Neural progenitor cell (in vitro differentiated cells): ENCODE measurements at regions not wholly inside any gene's neighbourhood (a gene's known extent, or its start where the extent isn't known, plus 50 kb on each side); places are given as distances from the start of the nearest gene placed in this dataset.
A peak's percentile ranks its signal among the peaks of the same experiment; 100 is the strongest.

Source experiments
- DNase-seq: peaks from one replicate; pipeline ENCODE4 v3.0.0-alpha.2; 2016; ENCODE audit warnings: low spot score
- H2AFZ ChIP-seq: fragments of 200-600 bp; sonication (generic); replicated peaks from 2 replicates; pipeline ENCODE4 v1.6.1; 2016; ENCODE audit warnings: antibody characterized with exemption
- H3F3A ChIP-seq: fragments of 200-600 bp; sonication (generic); 2 replicates; pipeline ENCODE4 v1.6.1; 2016; ENCODE audit warnings: antibody characterized with exemption, low read depth
- H3K27ac ChIP-seq: fragments of 200-600 bp; sonication (generic); 2 replicates; pipeline ENCODE4 v1.5.1; 2016; ENCODE audit warnings: mild to moderate bottlenecking
- H3K27me3 ChIP-seq: fragments of 200-600 bp; sonication (generic); 2 replicates; pipeline ENCODE4 v1.6.1; 2016; ENCODE audit warnings: mild to moderate bottlenecking, moderate library complexity
- H3K36me3 ChIP-seq: fragments of 200-600 bp; sonication (generic); 2 replicates; pipeline ENCODE4 v1.5.1; 2016
- H3K4me1 ChIP-seq: fragments of 200-600 bp; sonication (generic); 2 replicates; pipeline ENCODE4 v1.6.1; 2016; ENCODE audit warnings: mixed run types
- H3K4me2 ChIP-seq: fragments of 200-600 bp; sonication (generic); 2 replicates; pipeline ENCODE4 v1.6.1; 2016
- H3K4me3 ChIP-seq: fragments of 200-600 bp; sonication (generic); 2 replicates; pipeline ENCODE4 v1.5.1; 2016
- H3K79me2 ChIP-seq: fragments of 200-600 bp; sonication (generic); 2 replicates; pipeline ENCODE4 v1.6.1; 2016; ENCODE audit warnings: low read depth
- H3K9ac ChIP-seq: fragments of 200-600 bp; sonication (generic); 2 replicates; pipeline ENCODE4 v1.6.1; 2016
- H3K9me3 ChIP-seq: fragments of 200-600 bp; sonication (generic); 2 replicates; pipeline ENCODE4 v1.5.1; 2016; ENCODE audit warnings: low read depth
- H4K20me1 ChIP-seq: fragments of 200-600 bp; sonication (generic); 2 replicates; pipeline ENCODE4 v1.6.1; 2016; ENCODE audit warnings: low read depth
- H3K27ac Mint-ChIP-seq: 3 replicates; pipeline ENCODE4 v1.8.0; 2021; ENCODE audit warnings: mixed read lengths
- H3K27me3 Mint-ChIP-seq: 2 replicates; pipeline ENCODE4 v1.8.0; 2022; ENCODE audit warnings: low read depth, mild to moderate bottlenecking, inconsistent platforms, moderate library complexity, mixed read lengths; ENCODE audit not compliant: insufficient read depth
- H3K36me3 Mint-ChIP-seq: 3 replicates; pipeline ENCODE4 v1.8.0; 2021; ENCODE audit warnings: mixed read lengths
- H3K4me1 Mint-ChIP-seq: 3 replicates; pipeline ENCODE4 v1.8.0; 2021; ENCODE audit warnings: mixed read lengths
- H3K4me3 Mint-ChIP-seq: 3 replicates; pipeline ENCODE4 v1.8.0; 2021; ENCODE audit warnings: mild to moderate bottlenecking, moderate library complexity, mixed read lengths
- H3K9me3 Mint-ChIP-seq: 3 replicates; pipeline ENCODE4 v1.8.0; 2020; ENCODE audit warnings: mixed read lengths
- EZH2 ChIP-seq: fragments of 200-600 bp; sonication (generic); IDR thresholded peaks from 2 replicates; pipeline ENCODE4 v1.6.1; 2017; ENCODE audit warnings: antibody characterized with exemption, mild to moderate bottlenecking, moderate library complexity
- EZH2phosphoT487 ChIP-seq: fragments of 200-600 bp; sonication (generic); IDR thresholded peaks from 2 replicates; pipeline ENCODE4 v1.6.1; 2017; ENCODE audit warnings: antibody characterized with exemption
- TF ChIP-seq, protein P1 (sequence below): fragments of 200-600 bp; sonication (generic); IDR thresholded peaks from 2 replicates; pipeline ENCODE4 v1.5.1; 2017; ENCODE audit warnings: antibody characterized with exemption, mild to moderate bottlenecking

DNA sequence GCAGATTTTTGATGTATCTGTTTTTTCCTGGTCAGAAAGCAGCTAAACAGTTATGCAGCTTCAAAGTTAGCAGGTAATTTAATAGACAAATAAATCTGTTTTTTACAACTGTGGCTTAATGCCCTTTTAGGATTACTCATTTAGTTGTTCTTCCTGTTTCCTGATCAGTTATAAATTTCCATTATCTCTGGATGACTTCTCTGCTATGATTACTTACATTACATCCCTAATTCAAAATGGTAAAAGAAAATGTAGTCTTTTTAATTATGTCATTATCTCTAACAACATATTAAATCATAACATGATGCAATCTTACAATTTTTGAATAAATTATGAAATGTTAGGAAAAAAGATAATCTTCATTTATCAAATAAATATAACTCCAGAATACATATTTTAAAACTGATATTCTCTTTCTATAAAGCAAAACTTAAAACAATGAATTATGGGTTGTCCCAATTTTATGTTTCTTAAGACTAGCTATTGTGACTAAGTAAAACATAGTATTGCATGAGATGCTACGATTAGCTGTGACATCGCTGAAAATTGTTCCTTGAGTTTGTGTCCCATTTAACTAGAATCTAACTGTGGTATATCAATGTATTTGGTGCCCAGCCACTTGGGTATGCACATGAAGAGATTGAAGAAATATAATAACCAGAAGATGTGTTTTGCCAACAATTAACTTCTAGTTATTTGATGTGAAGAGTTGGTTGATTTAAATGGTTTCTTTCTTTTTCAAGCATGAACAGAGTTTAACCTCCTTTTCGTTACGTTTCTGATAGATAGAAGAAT, 605.3 kb upstream of the SPRY2 start:
- H3K36me3 Mint-ChIP-seq = no peaks in the 10 kb centered on the region
- no peaks in the 10 kb centered on the region for H3K27me3 ChIP-seq
- no peaks in the 10 kb centered on the region for H3K36me3 ChIP-seq
- H3K4me3 ChIP-seq = no peak overlapping the region
- H3K4me2 ChIP-seq = peak overlapping the region; percentile 57
- peaks cover 14% of the 10 kb centered on the region for H3K4me1 Mint-ChIP-seq
- H3K4me1 ChIP-seq = peaks cover 30% of the 10 kb centered on the region
- H3K27ac ChIP-seq = peak overlapping the region; percentile 87
- H3F3A ChIP-seq = peaks cover 10% of the 10 kb centered on the region
- H3K9me3 Mint-ChIP-seq = no peaks in the 10 kb centered on the region
- H3K79me2 ChIP-seq = no peaks in the 10 kb centered on the region
- no peak overlapping the region for H2AFZ ChIP-seq
- no peak overlapping the region for H3K27ac Mint-ChIP-seq
- H3K27me3 Mint-ChIP-seq = no peaks in the 10 kb centered on the region
- H3K9ac ChIP-seq = no peak overlapping the region
- DNase-seq = no peak
- H3K9me3 ChIP-seq = no peaks in the 10 kb centered on the region
- H4K20me1 ChIP-seq = no peaks in the 10 kb centered on the region
- H3K4me3 Mint-ChIP-seq = no peak overlapping the region
- TF ChIP-seq, protein P1, sequence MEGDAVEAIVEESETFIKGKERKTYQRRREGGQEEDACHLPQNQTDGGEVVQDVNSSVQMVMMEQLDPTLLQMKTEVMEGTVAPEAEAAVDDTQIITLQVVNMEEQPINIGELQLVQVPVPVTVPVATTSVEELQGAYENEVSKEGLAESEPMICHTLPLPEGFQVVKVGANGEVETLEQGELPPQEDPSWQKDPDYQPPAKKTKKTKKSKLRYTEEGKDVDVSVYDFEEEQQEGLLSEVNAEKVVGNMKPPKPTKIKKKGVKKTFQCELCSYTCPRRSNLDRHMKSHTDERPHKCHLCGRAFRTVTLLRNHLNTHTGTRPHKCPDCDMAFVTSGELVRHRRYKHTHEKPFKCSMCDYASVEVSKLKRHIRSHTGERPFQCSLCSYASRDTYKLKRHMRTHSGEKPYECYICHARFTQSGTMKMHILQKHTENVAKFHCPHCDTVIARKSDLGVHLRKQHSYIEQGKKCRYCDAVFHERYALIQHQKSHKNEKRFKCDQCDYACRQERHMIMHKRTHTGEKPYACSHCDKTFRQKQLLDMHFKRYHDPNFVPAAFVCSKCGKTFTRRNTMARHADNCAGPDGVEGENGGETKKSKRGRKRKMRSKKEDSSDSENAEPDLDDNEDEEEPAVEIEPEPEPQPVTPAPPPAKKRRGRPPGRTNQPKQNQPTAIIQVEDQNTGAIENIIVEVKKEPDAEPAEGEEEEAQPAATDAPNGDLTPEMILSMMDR = no peak
- TF ChIP-seq EZH2phosphoT487 (no peak), EZH2 (no peak)

DNA sequence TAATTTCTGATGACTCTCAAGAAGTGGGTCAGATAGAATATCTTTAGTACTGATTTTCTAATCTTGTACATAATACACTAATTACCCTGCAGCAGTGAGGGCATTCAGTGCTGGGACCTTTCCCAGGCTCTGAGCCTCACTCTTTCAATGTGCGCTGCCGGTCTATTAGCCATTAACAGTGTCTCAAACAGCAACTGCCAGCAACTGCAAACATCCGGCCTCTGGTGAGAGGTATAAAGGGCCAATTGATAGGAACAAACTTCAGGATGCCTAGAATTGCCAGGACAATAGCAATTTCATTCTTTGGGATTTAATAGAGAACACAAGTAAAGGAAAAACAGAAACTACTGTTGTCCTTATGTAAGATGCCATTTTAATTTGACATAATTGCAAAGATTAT, 604.4 kb upstream of the SPRY2 start:
- Histone ChIP-seq H3K9me3 (no peaks in the 10 kb centered on the region), H3K36me3 (no peaks in the 10 kb centered on the region), H3K27ac (peak overlapping the region; percentile 87), H3K4me3 (no peak overlapping the region), H3F3A (peaks cover 10% of the 10 kb centered on the region), H3K4me2 (peak overlapping the region; percentile 57), H3K9ac (no peak overlapping the region), H3K4me1 (peaks cover 30% of the 10 kb centered on the region), H3K27me3 (no peaks in the 10 kb centered on the region), H3K79me2 (no peaks in the 10 kb centered on the region), H4K20me1 (no peaks in the 10 kb centered on the region), H2AFZ (no peak overlapping the region)
- no peaks in the 10 kb centered on the region for H3K36me3 Mint-ChIP-seq
- no peaks in the 10 kb centered on the region for H3K9me3 Mint-ChIP-seq
- peak; percentile 91 for DNase-seq
- H3K4me3 Mint-ChIP-seq = no peak overlapping the region
- peaks cover 14% of the 10 kb centered on the region for H3K4me1 Mint-ChIP-seq
- TF ChIP-seq, protein P1 = no peak
- TF ChIP-seq EZH2phosphoT487 (no peak), EZH2 (no peak)
- no peaks in the 10 kb centered on the region for H3K27me3 Mint-ChIP-seq
- peak overlapping the region; percentile 89 for H3K27ac Mint-ChIP-seq

DNA sequence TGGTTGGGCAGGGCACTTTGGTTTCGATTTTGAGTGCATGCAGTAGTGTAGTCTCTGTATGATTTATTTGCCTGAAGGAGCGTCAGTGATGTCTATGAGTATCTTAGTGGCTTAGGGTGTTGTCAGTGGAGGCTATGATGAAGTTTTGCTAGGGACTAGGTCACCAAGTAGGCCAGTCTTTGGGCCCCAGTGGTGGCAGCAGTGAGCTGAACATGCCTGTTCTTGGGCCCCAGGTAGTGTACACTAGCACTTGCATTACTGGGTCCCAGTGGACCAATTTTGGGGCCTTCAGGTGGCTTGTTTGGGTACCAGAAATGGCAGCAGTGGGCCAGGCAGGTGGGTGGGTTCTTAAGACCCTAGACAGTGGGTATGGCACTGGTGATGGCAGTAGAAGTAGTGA, 598.7 kb upstream of the SPRY2 start:
- H3K4me1 Mint-ChIP-seq = peaks cover under 1% of the 10 kb centered on the region

More for the DNA sequence above, 598.7 kb upstream of the SPRY2 start:
- Mint-ChIP-seq H3K27me3 (no peaks in the 10 kb centered on the region), H3K36me3 (peaks cover 1% of the 10 kb centered on the region), H3K4me3 (no peak overlapping the region), H3K27ac (no peak overlapping the region), H3K9me3 (peaks cover 4% of the 10 kb centered on the region)
- H3K9ac ChIP-seq = no peak overlapping the region
- no peak overlapping the region for H3K27ac ChIP-seq
- H3K27me3 ChIP-seq = no peaks in the 10 kb centered on the region
- H3F3A ChIP-seq = no peaks in the 10 kb centered on the region
- TF ChIP-seq, protein P1 = no peak
- TF ChIP-seq EZH2phosphoT487 = no peak
- no peak for TF ChIP-seq EZH2
- H3K79me2 ChIP-seq = no peaks in the 10 kb centered on the region
- peak overlapping the region; percentile 50 for H2AFZ ChIP-seq
- H4K20me1 ChIP-seq = no peaks in the 10 kb centered on the region
- H3K4me3 ChIP-seq = no peak overlapping the region
- no peaks in the 10 kb centered on the region for H3K36me3 ChIP-seq
- no peaks in the 10 kb centered on the region for H3K9me3 ChIP-seq
- no peak overlapping the region for H3K4me2 ChIP-seq
- peaks cover 8% of the 10 kb centered on the region for H3K4me1 ChIP-seq
- no peak for DNase-seq
